ENCODE measurements at regions not wholly inside any gene's neighbourhood (a gene's known extent, or its start where the extent isn't known, plus 50 kb on each side); places are given as distances from the start of the nearest gene placed in this dataset.

- DNase-seq (ENCODE audit: low spot score): no peak
Measured at GRCh38 chr11:37762079-37762478, 1164.0 kb upstream of the RAG2 start.

- no peak for DNase-seq (ENCODE audit: low spot score)
Measured at GRCh38 chr11:37755521-37755920, 1157.5 kb upstream of the RAG2 start.

GRCh38 chr11:37748641-37749040 is 1150.6 kb upstream of the RAG2 start:
- DNase-seq (ENCODE audit: low spot score): no peak

- DNase-seq (ENCODE audit: low spot score): no peak
Measured at GRCh38 chr11:37747121-37747520, 1149.1 kb upstream of the RAG2 start.

GRCh38 chr11:37727371-37727770 is 1129.3 kb upstream of the RAG2 start:
- DNase-seq (ENCODE audit: low spot score): no peak

GRCh38 chr11:37724315-37724714 is 1126.3 kb upstream of the RAG2 start:
- DNase-seq (ENCODE audit: low spot score): no peak

GRCh38 chr11:37721485-37721884 is 1123.4 kb upstream of the RAG2 start:
- no peak for DNase-seq (ENCODE audit: low spot score)

- no peak for DNase-seq (ENCODE audit: low spot score)
Measured at GRCh38 chr11:37718431-37718999, 1120.5 kb upstream of the RAG2 start.

GRCh38 chr11:37712251-37712650 is 1114.2 kb upstream of the RAG2 start:
- DNase-seq (ENCODE audit: low spot score): no peak

GRCh38 chr11:37710031-37710430 is 1112.0 kb upstream of the RAG2 start:
- no peak for DNase-seq (ENCODE audit: low spot score)

GRCh38 chr11:37704791-37705190 is 1106.8 kb upstream of the RAG2 start:
- no peak for DNase-seq (ENCODE audit: low spot score)

GRCh38 chr11:37699644-37700043 is 1101.6 kb upstream of the RAG2 start:
- no peak for DNase-seq (ENCODE audit: low spot score)

- DNase-seq (ENCODE audit: low spot score): no peak
Measured at GRCh38 chr11:37695283-37695682, 1097.2 kb upstream of the RAG2 start.

GRCh38 chr11:37689951-37690350 is 1091.9 kb upstream of the RAG2 start:
- DNase-seq (ENCODE audit: low spot score): no peak

- DNase-seq (ENCODE audit: low spot score): no peak
Measured at GRCh38 chr11:37688456-37688855, 1090.4 kb upstream of the RAG2 start.

- DNase-seq (ENCODE audit: low spot score): no peak
Measured at GRCh38 chr11:37687130-37687529, 1089.1 kb upstream of the RAG2 start.

GRCh38 chr11:37671321-37671720 is 1073.3 kb upstream of the RAG2 start:
- DNase-seq (ENCODE audit: low spot score): no peak

GRCh38 chr11:37666960-37667359 is 1068.9 kb upstream of the RAG2 start:
- no peak for DNase-seq (ENCODE audit: low spot score)

GRCh38 chr11:37657645-37658044 is 1059.6 kb upstream of the RAG2 start:
- no peak for DNase-seq (ENCODE audit: low spot score)

GRCh38 chr11:37647767-37648166 is 1049.7 kb upstream of the RAG2 start:
- DNase-seq (ENCODE audit: low spot score): no peak

- no peak for DNase-seq (ENCODE audit: low spot score)
Measured at GRCh38 chr11:37643968-37644367, 1045.9 kb upstream of the RAG2 start.

- DNase-seq (ENCODE audit: low spot score): no peak
Measured at GRCh38 chr11:37642296-37642695, 1044.3 kb upstream of the RAG2 start.

GRCh38 chr11:37632748-37633147 is 1034.7 kb upstream of the RAG2 start:
- DNase-seq (ENCODE audit: low spot score): no peak

GRCh38 chr11:37630866-37631265 is 1032.8 kb upstream of the RAG2 start:
- DNase-seq (ENCODE audit: low spot score): no peak

GRCh38 chr11:37623778-37624177 is 1025.7 kb upstream of the RAG2 start:
- no peak for DNase-seq (ENCODE audit: low spot score)
